GM20000 (cell line): ENCODE measurements at regions not wholly inside any gene's neighbourhood (a gene's known extent, or its start where the extent isn't known, plus 50 kb on each side); places are given as distances from the start of the nearest gene placed in this dataset.

ENCODE experiments used
- DNase-seq: peaks from one replicate; pipeline ENCODE4 v3.0.0; 2012; ENCODE audit warnings: low spot score
- TF ChIP-seq, protein P1 (sequence below): IDR thresholded peaks from 2 replicates; pipeline ENCODE4 v1.5.1; 2012; ENCODE audit warnings: mild to moderate bottlenecking, control low read depth; ENCODE audit errors: extremely low read depth, missing control alignments

GRCh38 chr5:114830114-114830513, 339.6 kb downstream of the TRIM36 start:
- no peak for DNase-seq
- TF ChIP-seq, protein P1, sequence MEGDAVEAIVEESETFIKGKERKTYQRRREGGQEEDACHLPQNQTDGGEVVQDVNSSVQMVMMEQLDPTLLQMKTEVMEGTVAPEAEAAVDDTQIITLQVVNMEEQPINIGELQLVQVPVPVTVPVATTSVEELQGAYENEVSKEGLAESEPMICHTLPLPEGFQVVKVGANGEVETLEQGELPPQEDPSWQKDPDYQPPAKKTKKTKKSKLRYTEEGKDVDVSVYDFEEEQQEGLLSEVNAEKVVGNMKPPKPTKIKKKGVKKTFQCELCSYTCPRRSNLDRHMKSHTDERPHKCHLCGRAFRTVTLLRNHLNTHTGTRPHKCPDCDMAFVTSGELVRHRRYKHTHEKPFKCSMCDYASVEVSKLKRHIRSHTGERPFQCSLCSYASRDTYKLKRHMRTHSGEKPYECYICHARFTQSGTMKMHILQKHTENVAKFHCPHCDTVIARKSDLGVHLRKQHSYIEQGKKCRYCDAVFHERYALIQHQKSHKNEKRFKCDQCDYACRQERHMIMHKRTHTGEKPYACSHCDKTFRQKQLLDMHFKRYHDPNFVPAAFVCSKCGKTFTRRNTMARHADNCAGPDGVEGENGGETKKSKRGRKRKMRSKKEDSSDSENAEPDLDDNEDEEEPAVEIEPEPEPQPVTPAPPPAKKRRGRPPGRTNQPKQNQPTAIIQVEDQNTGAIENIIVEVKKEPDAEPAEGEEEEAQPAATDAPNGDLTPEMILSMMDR, result no peak

GRCh38 chr5:114822863-114823262, 346.8 kb downstream of the TRIM36 start:
- no peak for DNase-seq
- TF ChIP-seq, protein P1, result no peak

DNA sequence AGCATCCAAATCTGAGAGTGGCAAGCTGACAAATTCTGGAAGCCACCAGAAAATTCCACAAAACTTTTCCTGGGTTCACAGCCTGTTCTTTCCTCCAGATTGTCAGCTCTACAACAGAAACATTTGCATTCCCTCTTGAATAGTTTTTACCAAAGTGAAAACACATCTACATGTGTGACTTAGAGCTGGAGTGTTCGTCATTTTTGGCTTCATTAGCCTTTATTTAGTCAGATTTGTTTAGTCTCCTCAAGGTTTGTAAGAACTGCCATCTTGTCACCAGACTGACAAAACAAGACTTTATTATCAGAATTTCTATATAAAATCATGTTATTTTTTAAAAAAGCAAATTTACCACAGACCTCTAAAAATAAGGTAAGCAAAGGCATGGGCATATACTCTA, 347.3 kb downstream of the TRIM36 start:
- DNase-seq, result no peak
- TF ChIP-seq, protein P1, result no peak

DNA sequence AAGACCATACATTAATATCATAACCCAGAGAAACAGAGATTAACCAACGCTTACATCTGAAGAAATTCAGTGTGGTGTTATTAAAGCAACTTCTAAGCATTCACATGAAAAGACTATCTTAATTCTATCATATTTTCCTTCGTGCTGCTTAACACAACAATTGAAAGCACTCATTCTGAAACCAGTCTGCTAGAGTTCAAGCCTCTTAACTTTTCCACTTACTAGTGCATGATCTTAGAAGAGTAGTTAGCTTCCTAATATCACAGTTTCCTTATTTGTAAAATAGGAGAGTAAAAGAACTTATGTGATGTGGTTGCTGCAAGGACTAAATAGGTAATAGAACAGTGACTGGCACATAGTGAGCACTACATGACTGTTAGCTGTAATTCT, 379.3 kb downstream of the TRIM36 start:
- TF ChIP-seq, protein P1, result no peak
- no peak for DNase-seq

DNA sequence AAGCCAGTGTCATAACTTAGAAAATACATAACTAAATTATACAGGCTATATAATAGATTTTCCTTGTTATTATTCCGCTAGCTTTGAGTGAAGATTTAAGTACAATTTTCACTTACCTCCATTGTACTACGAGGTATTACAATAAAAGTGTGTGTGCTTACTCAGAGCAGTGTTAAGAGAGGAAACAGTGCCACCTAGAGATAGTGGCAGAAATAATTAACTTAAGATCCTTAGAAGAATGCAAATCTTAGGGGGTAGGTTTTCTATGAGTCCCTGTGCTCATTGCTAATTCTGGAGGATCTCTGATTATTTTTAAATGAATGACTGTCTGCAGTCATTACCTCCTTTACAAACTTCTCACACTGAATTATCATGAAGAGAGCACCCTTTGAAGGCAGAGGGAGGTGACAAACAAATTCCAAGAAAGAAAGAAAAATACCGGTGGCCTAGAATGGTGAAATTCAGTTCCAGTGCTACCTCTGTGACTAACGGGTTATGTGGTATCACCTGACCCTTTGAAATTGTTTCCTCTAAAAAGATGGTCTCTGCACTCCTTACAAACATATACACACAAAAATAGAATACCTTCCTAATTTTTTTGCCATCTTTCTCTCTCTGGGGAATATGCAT, 379.8 kb downstream of the TRIM36 start:
- TF ChIP-seq, protein P1, result peak; percentile 23
- DNase-seq, result peak; percentile 32

DNA sequence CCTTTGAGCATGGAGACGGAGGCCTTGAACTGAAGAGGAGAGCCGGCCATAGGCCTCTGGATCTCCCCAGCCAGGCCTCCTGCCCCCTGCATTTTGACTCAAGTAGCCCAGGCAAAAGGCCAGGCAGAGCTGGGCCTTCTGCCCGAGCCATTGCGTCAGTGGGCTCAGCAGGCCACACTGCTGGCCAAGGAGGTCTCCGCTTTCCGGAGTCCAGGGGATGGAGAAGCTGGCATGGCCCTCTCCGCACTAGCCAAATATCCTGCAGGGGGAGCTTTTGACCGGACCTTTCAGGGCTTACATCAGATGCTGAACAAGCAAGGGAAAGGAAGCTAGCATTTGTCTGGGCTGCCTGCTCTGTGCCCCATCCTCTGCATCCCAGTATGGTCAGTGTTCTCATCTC, 386.8 kb downstream of the TRIM36 start:
- no peak for DNase-seq
- TF ChIP-seq, protein P1, result no peak

- TF ChIP-seq, protein P1, result no peak
- no peak for DNase-seq
These were observed 387.5 kb downstream of the TRIM36 start for GRCh38 chr5:114782177-114782576.
